ENCODE measurements at regions not wholly inside any gene's neighbourhood (a gene's known extent, or its start where the extent isn't known, plus 50 kb on each side); places are given as distances from the start of the nearest gene placed in this dataset.

DNA sequence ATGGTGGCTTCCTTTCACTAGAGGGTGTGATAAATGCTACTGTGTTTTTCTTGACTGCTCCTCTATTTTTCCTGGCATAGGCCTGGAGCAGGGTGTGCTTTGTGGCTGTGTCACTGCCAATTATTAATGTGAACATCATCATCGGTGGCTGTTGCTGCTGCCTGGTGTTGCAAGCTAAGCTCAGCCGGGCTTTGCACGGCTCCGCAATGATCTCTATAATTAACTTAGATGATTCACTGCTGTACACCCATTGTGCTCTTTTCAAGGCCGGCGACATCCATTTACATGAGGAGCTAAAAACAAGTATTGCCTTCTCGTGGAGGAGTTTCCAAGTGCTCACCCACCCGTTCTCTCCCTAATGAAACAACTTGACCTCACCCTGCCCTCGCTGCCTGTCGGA is 160.1 kb upstream of the IRX3 start:
- Histone ChIP-seq H3K27me3 (ENCODE audit: insufficient read depth, low read depth) (no peaks in the 10 kb centered on the region), H3K27ac (no peak overlapping the region), H3K79me2 (ENCODE audit: insufficient read depth, low read depth) (no peaks in the 10 kb centered on the region), H3K9ac (no peak overlapping the region), H2AFZ (ENCODE audit: low read depth) (no peak overlapping the region), H3K36me3 (ENCODE audit: insufficient read depth) (no peaks in the 10 kb centered on the region), H3K4me3 (IDR thresholded peaks at IDR 0.05; ENCODE audit: insufficient read depth, low read depth, low read length) (no peak overlapping the region), H3K4me2 (no peak overlapping the region), H3K4me1 (ENCODE audit: low read depth, poor library complexity, severe bottlenecking) (peaks cover 30% of the 10 kb centered on the region), H4K20me1 (ENCODE audit: insufficient read depth) (no peaks in the 10 kb centered on the region)
- TF ChIP-seq, protein P1, sequence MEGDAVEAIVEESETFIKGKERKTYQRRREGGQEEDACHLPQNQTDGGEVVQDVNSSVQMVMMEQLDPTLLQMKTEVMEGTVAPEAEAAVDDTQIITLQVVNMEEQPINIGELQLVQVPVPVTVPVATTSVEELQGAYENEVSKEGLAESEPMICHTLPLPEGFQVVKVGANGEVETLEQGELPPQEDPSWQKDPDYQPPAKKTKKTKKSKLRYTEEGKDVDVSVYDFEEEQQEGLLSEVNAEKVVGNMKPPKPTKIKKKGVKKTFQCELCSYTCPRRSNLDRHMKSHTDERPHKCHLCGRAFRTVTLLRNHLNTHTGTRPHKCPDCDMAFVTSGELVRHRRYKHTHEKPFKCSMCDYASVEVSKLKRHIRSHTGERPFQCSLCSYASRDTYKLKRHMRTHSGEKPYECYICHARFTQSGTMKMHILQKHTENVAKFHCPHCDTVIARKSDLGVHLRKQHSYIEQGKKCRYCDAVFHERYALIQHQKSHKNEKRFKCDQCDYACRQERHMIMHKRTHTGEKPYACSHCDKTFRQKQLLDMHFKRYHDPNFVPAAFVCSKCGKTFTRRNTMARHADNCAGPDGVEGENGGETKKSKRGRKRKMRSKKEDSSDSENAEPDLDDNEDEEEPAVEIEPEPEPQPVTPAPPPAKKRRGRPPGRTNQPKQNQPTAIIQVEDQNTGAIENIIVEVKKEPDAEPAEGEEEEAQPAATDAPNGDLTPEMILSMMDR (conservative IDR thresholded peaks at IDR 0.05; ENCODE audit: low read depth, low read length): no peak

DNA sequence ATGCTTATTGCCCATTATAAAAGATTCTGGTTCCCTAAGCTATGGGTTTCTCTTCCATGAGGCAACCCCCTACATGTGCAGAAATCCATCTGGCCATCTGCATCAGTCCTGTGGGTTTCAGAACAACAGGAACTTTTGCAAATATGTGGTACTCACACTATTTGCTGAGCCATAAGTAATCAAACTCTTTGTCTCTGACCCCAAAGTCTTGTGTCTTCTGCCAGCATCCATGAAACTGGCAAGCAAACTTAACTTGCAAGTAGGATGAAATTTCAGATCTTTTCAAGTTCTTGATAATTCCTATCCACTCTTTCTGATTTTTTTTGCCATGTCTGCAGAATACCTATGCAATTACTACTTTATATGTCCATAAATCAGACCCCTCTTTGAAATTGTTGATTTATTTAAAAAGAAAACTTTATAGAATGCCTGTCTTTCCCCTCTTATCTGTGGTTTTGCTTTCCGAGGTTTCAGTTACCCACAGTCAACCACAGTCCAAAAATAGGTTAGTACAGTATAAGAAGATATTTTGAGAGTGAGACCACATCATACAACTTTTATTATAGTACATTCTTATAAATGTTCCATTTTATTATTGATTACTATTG is 158.4 kb upstream of the IRX3 start:
- TF ChIP-seq, protein P1 (conservative IDR thresholded peaks at IDR 0.05; ENCODE audit: low read depth, low read length): no peak
- Histone ChIP-seq H3K4me1 (ENCODE audit: low read depth, poor library complexity, severe bottlenecking) (peaks cover 30% of the 10 kb centered on the region), H3K27me3 (ENCODE audit: insufficient read depth, low read depth) (no peaks in the 10 kb centered on the region), H2AFZ (ENCODE audit: low read depth) (no peak overlapping the region), H3K27ac (no peak overlapping the region; the same call in 1 of the 2 replicates), H3K9ac (no peak overlapping the region), H3K79me2 (ENCODE audit: insufficient read depth, low read depth) (no peaks in the 10 kb centered on the region), H3K4me2 (peak overlapping the region; percentile 55), H3K36me3 (ENCODE audit: insufficient read depth) (no peaks in the 10 kb centered on the region), H4K20me1 (ENCODE audit: insufficient read depth) (no peaks in the 10 kb centered on the region), H3K4me3 (IDR thresholded peaks at IDR 0.05; ENCODE audit: insufficient read depth, low read depth, low read length) (no peak overlapping the region)

DNA sequence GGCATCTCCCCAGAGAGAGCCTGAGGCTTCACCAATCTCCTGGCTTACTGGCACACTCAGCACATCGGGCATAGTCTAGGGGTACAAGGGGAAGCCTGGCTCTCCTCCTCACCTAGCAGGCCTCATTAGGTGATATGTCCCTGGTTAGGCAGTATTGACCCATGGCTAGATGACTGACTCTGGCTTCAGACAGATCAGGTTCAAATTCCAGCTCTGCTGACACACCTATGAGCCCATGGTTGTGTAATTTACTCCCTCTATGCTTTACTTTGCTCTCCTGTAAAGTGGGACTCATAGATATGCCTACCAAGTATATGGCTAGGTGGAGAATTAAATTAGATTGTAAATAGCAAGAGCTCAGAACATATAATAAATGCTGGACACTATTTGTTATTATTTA is 157.3 kb upstream of the IRX3 start:
- Histone ChIP-seq H3K4me2 (peak overlapping the region; percentile 55; the same call in 1 of the 2 replicates), H3K27me3 (ENCODE audit: insufficient read depth, low read depth) (no peaks in the 10 kb centered on the region), H3K36me3 (ENCODE audit: insufficient read depth) (no peaks in the 10 kb centered on the region), H4K20me1 (ENCODE audit: insufficient read depth) (no peaks in the 10 kb centered on the region), H3K79me2 (ENCODE audit: insufficient read depth, low read depth) (no peaks in the 10 kb centered on the region), H3K4me3 (IDR thresholded peaks at IDR 0.05; ENCODE audit: insufficient read depth, low read depth, low read length) (no peak overlapping the region), H3K9ac (no peak overlapping the region), H3K27ac (no peak overlapping the region), H2AFZ (ENCODE audit: low read depth) (no peak overlapping the region), H3K4me1 (ENCODE audit: low read depth, poor library complexity, severe bottlenecking) (peaks cover 30% of the 10 kb centered on the region)
- TF ChIP-seq, protein P1 (conservative IDR thresholded peaks at IDR 0.05; ENCODE audit: low read depth, low read length): no peak

DNA sequence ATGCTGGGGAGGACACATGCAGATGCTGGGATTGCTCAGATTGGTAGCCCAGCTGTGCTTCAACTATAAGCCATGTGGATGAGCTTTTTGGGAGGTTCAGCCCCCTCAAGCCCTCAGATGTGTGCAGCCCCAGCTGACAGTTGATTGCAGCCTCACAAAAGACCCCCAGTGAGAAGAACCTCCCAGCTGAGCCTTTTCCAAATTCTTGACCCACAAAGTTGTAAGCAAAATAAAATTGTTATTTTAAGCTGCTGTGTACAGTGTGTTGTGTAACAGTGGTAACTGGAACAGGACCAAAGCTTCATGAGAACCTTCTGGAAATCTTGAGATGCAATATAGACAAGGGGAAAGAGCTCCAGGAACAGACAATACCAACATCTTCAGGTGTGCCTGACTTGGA is 156.8 kb upstream of the IRX3 start:
- Histone ChIP-seq H3K4me2 (no peak overlapping the region), H3K36me3 (ENCODE audit: insufficient read depth) (no peaks in the 10 kb centered on the region), H3K4me3 (IDR thresholded peaks at IDR 0.05; ENCODE audit: insufficient read depth, low read depth, low read length) (no peak overlapping the region), H4K20me1 (ENCODE audit: insufficient read depth) (no peaks in the 10 kb centered on the region), H3K27ac (no peak overlapping the region), H3K9ac (no peak overlapping the region), H3K27me3 (ENCODE audit: insufficient read depth, low read depth) (no peaks in the 10 kb centered on the region), H2AFZ (ENCODE audit: low read depth) (no peak overlapping the region), H3K79me2 (ENCODE audit: insufficient read depth, low read depth) (no peaks in the 10 kb centered on the region), H3K4me1 (ENCODE audit: low read depth, poor library complexity, severe bottlenecking) (peaks cover 30% of the 10 kb centered on the region)
- TF ChIP-seq, protein P1 (conservative IDR thresholded peaks at IDR 0.05; ENCODE audit: low read depth, low read length): no peak
